ENCODE measurements at regions not wholly inside any gene's neighbourhood (a gene's known extent, or its start where the extent isn't known, plus 50 kb on each side); places are given as distances from the start of the nearest gene placed in this dataset.
"Not testable (repeated sequence)": the region's sequence is repeated elsewhere in the genome, so short reads cannot be mapped to it uniquely, and the experiment has no call there.

DNA sequence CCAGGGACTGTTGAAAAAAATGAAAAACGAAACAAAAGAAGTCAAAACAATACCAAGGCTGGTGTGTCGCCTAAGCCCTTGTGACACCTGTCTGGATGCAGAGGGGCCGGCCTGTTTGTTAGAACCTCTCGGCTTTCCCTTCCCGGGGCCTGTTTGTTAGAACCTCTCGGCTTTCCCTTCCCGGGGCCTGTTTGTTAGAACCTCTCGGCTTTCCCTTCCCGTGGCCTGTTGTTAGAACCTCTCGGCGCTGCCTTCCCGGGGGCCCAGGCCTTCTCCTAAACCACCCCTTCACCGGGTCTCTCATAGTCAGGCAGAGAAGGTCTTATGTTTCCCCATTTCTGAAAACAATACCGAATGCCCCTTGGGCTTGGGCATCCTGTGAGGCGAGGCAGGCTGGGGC, 180.0 kb downstream of the BANP start:
- Histone ChIP-seq H3K27ac (replicated peaks) (no peak overlapping the region), H3K27me3 (ENCODE audit: insufficient read depth, poor library complexity, severe bottlenecking) (no peaks in the 10 kb centered on the region), H3K4me3 (replicated peaks; ENCODE audit: insufficient read depth, low read length) (no peak overlapping the region)
- TF ChIP-seq SPI1 (IDR thresholded peaks at IDR 0.05; ENCODE audit: borderline replicate concordance, low read depth) (no peak), POLR2AphosphoS5 (IDR thresholded peaks at IDR 0.05; ENCODE audit: low read depth) (no peak), GABPA (IDR thresholded peaks at IDR 0.05; ENCODE audit: low read depth) (no peak)
- TF ChIP-seq, protein P1, sequence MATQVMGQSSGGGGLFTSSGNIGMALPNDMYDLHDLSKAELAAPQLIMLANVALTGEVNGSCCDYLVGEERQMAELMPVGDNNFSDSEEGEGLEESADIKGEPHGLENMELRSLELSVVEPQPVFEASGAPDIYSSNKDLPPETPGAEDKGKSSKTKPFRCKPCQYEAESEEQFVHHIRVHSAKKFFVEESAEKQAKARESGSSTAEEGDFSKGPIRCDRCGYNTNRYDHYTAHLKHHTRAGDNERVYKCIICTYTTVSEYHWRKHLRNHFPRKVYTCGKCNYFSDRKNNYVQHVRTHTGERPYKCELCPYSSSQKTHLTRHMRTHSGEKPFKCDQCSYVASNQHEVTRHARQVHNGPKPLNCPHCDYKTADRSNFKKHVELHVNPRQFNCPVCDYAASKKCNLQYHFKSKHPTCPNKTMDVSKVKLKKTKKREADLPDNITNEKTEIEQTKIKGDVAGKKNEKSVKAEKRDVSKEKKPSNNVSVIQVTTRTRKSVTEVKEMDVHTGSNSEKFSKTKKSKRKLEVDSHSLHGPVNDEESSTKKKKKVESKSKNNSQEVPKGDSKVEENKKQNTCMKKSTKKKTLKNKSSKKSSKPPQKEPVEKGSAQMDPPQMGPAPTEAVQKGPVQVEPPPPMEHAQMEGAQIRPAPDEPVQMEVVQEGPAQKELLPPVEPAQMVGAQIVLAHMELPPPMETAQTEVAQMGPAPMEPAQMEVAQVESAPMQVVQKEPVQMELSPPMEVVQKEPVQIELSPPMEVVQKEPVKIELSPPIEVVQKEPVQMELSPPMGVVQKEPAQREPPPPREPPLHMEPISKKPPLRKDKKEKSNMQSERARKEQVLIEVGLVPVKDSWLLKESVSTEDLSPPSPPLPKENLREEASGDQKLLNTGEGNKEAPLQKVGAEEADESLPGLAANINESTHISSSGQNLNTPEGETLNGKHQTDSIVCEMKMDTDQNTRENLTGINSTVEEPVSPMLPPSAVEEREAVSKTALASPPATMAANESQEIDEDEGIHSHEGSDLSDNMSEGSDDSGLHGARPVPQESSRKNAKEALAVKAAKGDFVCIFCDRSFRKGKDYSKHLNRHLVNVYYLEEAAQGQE (IDR thresholded peaks at IDR 0.05; ENCODE audit: insufficient replicate concordance, low read depth): no peak
- TF ChIP-seq, protein P2, sequence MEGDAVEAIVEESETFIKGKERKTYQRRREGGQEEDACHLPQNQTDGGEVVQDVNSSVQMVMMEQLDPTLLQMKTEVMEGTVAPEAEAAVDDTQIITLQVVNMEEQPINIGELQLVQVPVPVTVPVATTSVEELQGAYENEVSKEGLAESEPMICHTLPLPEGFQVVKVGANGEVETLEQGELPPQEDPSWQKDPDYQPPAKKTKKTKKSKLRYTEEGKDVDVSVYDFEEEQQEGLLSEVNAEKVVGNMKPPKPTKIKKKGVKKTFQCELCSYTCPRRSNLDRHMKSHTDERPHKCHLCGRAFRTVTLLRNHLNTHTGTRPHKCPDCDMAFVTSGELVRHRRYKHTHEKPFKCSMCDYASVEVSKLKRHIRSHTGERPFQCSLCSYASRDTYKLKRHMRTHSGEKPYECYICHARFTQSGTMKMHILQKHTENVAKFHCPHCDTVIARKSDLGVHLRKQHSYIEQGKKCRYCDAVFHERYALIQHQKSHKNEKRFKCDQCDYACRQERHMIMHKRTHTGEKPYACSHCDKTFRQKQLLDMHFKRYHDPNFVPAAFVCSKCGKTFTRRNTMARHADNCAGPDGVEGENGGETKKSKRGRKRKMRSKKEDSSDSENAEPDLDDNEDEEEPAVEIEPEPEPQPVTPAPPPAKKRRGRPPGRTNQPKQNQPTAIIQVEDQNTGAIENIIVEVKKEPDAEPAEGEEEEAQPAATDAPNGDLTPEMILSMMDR (IDR thresholded peaks at IDR 0.05; ENCODE audit: insufficient read depth, low read length): no peak
- no peak for DNase-seq (ENCODE audit: low read depth in 1 of 2, low spot score in 1 of 2)

DNA sequence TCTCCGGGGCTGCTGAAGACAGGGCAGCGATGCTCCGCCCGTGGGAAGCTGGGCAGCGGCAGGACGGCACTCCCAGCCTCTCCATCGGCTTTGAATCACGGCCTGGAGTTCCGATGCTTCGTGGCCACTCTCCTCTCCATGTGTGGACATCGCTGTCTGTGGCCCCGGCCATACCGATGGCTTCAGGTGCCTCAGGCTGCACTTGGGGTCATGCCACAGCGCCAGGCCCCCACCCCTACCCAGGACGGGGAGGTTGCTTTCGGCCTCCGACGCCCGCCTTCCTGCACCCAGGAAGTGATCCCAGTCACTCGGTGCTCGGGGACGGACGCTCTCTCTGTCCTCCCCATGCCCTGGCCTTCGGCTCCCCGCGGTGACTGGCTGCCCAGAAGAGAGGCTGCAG, 180.7 kb downstream of the BANP start:
- DNase-seq (ENCODE audit: low read depth in 1 of 2, low spot score in 1 of 2): no peak
- no peaks in the 10 kb centered on the region for H3K27me3 ChIP-seq (ENCODE audit: insufficient read depth, poor library complexity, severe bottlenecking)
- TF ChIP-seq, protein P2 (IDR thresholded peaks at IDR 0.05; ENCODE audit: insufficient read depth, low read length): no peak
- no peak overlapping the region for H3K4me3 ChIP-seq (replicated peaks; ENCODE audit: insufficient read depth, low read length)
- no peak overlapping the region for H3K27ac ChIP-seq (replicated peaks)

DNA sequence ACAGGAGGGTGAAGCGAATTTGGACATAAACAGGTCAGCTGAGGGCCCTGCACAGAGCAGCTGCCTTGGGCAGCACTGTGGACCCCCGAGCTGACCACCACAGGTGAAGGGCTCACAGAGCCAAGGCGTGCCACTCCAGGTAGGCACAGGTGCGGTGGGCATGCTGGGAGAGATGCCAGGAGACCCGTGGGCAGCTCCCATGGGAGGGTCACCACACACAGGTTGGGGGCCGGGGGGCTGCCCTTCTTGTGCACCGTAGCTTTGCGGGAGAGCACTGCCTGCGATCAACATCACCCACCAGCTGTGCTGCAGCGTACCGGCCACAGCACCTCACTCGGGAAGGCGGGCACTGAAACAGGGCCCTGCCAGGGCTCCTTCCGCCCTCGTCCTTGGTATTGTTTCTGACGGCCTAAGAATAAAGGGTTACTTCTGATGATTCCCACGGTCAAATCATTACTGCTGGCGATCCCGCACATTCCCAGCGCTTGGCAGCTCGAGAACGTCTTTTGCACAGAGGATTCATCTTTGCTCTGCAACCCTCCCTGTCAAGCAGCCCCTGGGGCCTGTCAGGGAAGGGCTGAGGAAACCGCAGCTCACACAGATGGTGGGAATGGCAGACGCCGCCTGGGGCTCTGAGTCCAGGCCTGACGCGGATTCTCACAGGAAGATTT, 181.7 kb downstream of the BANP start:
- Histone ChIP-seq H3K27me3 (ENCODE audit: insufficient read depth, poor library complexity, severe bottlenecking) (no peaks in the 10 kb centered on the region), H3K27ac (replicated peaks) (no peak overlapping the region), H3K4me3 (replicated peaks; ENCODE audit: insufficient read depth, low read length) (no peak overlapping the region)
- DNase-seq (ENCODE audit: low read depth in 1 of 2, low spot score in 1 of 2): no peak
- TF ChIP-seq, protein P2 (IDR thresholded peaks at IDR 0.05; ENCODE audit: insufficient read depth, low read length): no peak
- no peak for TF ChIP-seq SPI1 (IDR thresholded peaks at IDR 0.05; ENCODE audit: borderline replicate concordance, low read depth)

DNA sequence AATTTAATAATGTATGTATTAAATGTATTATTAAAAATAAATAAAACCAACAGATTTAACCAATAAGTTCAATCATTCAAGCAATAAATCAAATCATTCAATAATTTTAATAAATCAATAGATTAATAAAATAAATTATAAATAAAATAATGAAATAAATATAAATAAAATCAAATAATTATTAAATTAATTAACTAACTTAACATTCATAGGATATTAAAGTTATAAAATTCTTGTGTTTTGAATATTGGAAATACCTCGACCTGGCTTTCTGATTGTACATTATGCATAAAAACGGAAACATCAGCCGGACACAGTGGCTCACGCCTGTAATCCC, 182.2 kb downstream of the BANP start:
- DNase-seq (ENCODE audit: low read depth in 1 of 2, low spot score in 1 of 2): no peak
- Histone ChIP-seq H3K27me3 (ENCODE audit: insufficient read depth, poor library complexity, severe bottlenecking) (no peaks in the 10 kb centered on the region), H3K27ac (replicated peaks) (no peak overlapping the region), H3K4me3 (replicated peaks; ENCODE audit: insufficient read depth, low read length) (no peak overlapping the region)
- TF ChIP-seq GABPA (IDR thresholded peaks at IDR 0.05; ENCODE audit: low read depth): no peak
- TF ChIP-seq, protein P2 (IDR thresholded peaks at IDR 0.05; ENCODE audit: insufficient read depth, low read length): no peak
- TF ChIP-seq, protein P1 (IDR thresholded peaks at IDR 0.05; ENCODE audit: insufficient replicate concordance, low read depth): no peak
- no peak for TF ChIP-seq SPI1 (IDR thresholded peaks at IDR 0.05; ENCODE audit: borderline replicate concordance, low read depth)
- TF ChIP-seq POLR2AphosphoS5 (IDR thresholded peaks at IDR 0.05; ENCODE audit: low read depth): no peak

DNA sequence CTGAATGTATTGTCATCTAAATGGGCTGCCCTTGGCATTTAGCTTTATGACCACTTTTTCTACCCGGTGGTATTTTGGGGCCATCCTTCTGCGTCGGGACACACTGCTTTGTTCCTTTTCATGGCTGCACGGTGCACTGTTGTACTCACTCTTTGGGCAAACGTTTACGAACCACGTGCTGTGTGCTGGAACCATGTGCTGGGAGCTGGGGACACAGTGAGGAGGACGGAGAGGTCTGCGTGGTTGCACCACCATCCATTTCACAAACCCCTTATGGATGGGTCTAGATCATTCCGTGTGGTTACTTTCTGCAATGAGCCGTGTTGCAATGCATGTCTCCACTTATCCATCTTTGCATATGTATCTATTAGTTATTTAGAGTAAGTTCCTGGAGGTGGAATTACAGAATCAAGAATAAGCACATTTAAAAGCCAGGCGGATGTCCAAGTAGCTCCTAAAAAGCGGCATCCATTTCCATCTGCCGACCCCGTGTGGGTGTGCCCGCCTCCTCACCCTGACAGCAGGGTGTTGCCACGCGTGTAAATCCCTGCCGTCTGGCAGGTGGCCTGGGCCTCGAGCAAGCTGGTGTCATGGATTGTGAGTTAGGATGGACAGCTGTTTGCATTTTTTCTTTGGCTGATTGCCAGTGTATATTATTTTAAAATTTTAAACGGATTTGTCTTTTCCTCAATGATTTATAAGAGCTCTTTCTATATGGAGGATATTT, 183.1 kb downstream of the BANP start:
- H3K27ac ChIP-seq (replicated peaks); H3K27me3 ChIP-seq (ENCODE audit: insufficient read depth, poor library complexity, severe bottlenecking); DNase-seq (ENCODE audit: low read depth in 1 of 2, low spot score in 1 of 2); H3K4me3 ChIP-seq (replicated peaks; ENCODE audit: insufficient read depth, low read length): not testable (repeated sequence)

DNA sequence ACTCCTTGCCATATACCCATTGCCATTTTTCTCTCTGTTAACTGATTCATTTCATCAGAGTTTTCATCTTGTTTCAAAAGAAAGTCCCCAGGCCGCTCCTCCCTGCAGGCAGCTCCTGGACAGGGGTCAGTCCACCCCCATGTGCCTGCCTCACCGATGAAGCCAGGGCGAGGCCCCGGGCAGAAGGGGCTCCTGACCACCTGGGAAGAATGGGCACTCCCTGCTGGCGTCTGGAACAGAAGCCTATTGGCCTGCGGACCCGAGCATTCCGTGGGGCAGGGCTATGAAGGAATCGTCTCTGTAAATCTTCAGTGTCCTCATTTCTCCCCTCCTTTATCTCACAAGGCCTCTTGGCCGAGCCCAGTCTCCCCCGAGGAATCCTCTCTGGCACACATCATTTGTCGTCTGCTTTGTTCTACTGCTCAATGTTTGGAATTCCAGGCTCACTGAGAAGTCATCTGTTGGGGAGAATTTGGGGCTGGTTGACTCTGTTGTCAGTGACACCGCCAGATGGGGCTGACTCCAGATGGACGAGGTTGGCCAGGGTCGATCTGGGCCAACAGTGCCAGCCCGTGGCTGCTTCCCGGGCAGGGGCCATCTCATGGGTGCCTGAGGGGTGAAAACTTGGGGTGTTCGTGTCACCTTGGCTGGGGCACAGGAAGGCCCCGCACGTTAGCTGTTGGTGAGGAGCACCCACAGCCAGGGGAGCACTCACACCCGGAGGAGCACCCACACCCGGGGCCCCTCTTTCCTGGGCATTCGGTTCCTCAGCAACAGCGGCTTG, 183.9 kb downstream of the BANP start:
- not testable (repeated sequence) for DNase-seq (ENCODE audit: low read depth in 1 of 2, low spot score in 1 of 2); H3K27ac ChIP-seq (replicated peaks); H3K27me3 ChIP-seq (ENCODE audit: insufficient read depth, poor library complexity, severe bottlenecking); H3K4me3 ChIP-seq (replicated peaks; ENCODE audit: insufficient read depth, low read length)
